Endothelial cell of umbilical vein (primary cell): ENCODE measurements at regions not wholly inside any gene's neighbourhood (a gene's known extent, or its start where the extent isn't known, plus 50 kb on each side); places are given as distances from the start of the nearest gene placed in this dataset.

ENCODE experiments used
- CTCF ChIP-seq, 2 donors: IDR thresholded peaks; 1 replicate in 1 of 2; 2 replicates in 1 of 2; pipeline ENCODE4 v1.5.1; 2011; ENCODE audit warnings: low read length in 2 of 2, mild to moderate bottlenecking in 2 of 2, moderate library complexity in 2 of 2, control low read depth in 1 of 2, inconsistent platforms in 1 of 2, low read depth in 1 of 2; ENCODE audit not compliant: insufficient read depth in 1 of 2; ENCODE audit errors: extremely low read depth in 1 of 2
- EZH2 ChIP-seq: IDR thresholded peaks from 2 replicates; pipeline ENCODE4 v1.6.1; 2012; ENCODE audit warnings: borderline replicate concordance, low read depth, mild to moderate bottlenecking, moderate library complexity, low read length, inconsistent platforms; ENCODE audit not compliant: severe bottlenecking
- FOS ChIP-seq: IDR thresholded peaks from 2 replicates; pipeline ENCODE4 v1.6.1; 2011; ENCODE audit warnings: mild to moderate bottlenecking, low read length, moderate library complexity, borderline replicate concordance; ENCODE audit not compliant: insufficient read depth
- GATA2 ChIP-seq: IDR thresholded peaks from 2 replicates; pipeline ENCODE4 v1.7.0; 2011; ENCODE audit warnings: low read depth, mild to moderate bottlenecking, moderate library complexity, mixed read lengths, low read length; ENCODE audit not compliant: insufficient read length, insufficient read depth
- JUN ChIP-seq: IDR thresholded peaks from 2 replicates; pipeline ENCODE4 v1.6.1; 2011; ENCODE audit warnings: borderline replicate concordance, low read depth; ENCODE audit not compliant: insufficient read length, insufficient read depth
- MYC ChIP-seq: IDR thresholded peaks from one replicate; pipeline ENCODE4 v1.6.1; 2011; ENCODE audit warnings: mild to moderate bottlenecking, low read depth, low read length
- POLR2A ChIP-seq: IDR thresholded peaks from 2 replicates; pipeline ENCODE4 v1.6.1; 2012; ENCODE audit warnings: low read depth, mild to moderate bottlenecking, control low read depth, low read length
- POLR2AphosphoS5 ChIP-seq: IDR thresholded peaks from 2 replicates; pipeline ENCODE4 v1.6.1; 2012; ENCODE audit warnings: low read depth, mild to moderate bottlenecking, control low read depth, low read length, moderate library complexity; ENCODE audit not compliant: insufficient read depth
- TF ChIP-seq, protein P1 (sequence below): IDR thresholded peaks from 2 replicates; pipeline ENCODE4 v1.6.1; 2011; ENCODE audit not compliant: insufficient read depth, insufficient read length

GRCh38 chrX:138763761-138764160 is 52.2 kb upstream of the FGF13 start:
- TF ChIP-seq POLR2AphosphoS5 (no peak), POLR2A (no peak), CTCF (IDR thresholded peaks at IDR 0.05; ENCODE audit: extremely low read depth in 1 of 2, insufficient read depth in 1 of 2, low read depth in 1 of 2, low read length in 2 of 2) (no peak), FOS (no peak), EZH2 (no peak), JUN (no peak), GATA2 (no peak), MYC (no peak)
- TF ChIP-seq, protein P1, sequence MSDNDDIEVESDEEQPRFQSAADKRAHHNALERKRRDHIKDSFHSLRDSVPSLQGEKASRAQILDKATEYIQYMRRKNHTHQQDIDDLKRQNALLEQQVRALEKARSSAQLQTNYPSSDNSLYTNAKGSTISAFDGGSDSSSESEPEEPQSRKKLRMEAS = no peak
